Common myeloid progenitor, CD34-positive (primary cell): ENCODE measurements at regions not wholly inside any gene's neighbourhood (a gene's known extent, or its start where the extent isn't known, plus 50 kb on each side); places are given as distances from the start of the nearest gene placed in this dataset.

Experiments used
- CTCF ChIA-PET: fragments of 350-600 bp; sonication (Branson Sonifier 250); formaldehyde crosslinking; loops from one replicate; lab custom pipeline; 2021; ENCODE audit warnings: antibody characterized with exemption; lab: Charles Lee
- POLR2A ChIA-PET: fragments of 350-600 bp; sonication (Branson Sonifier 250); formaldehyde crosslinking; loops from one replicate; lab custom pipeline; 2021; ENCODE audit warnings: antibody characterized with exemption; lab: Charles Lee
- DNase-seq, 3 donors: peaks; one replicate each; pipeline versions ENCODE4 v3.0.0 to v3.0.0-alpha.2; 2013
- H3K27ac ChIP-seq, 2 experiments: 1 replicate in 1 of 2; 2 replicates in 1 of 2; pipeline ENCODE4 v1.7.0; 2013; ENCODE audit warnings: inconsistent platforms in 2 of 2, low read length in 2 of 2, mild to moderate bottlenecking in 2 of 2, low read depth in 1 of 2, moderate library complexity in 1 of 2; ENCODE audit not compliant: severe bottlenecking in 2 of 2, insufficient read depth in 1 of 2, poor library complexity in 1 of 2
- H3K27me3 ChIP-seq, 5 experiments: replicated peaks in 2 of 5; 1 replicate in 3 of 5; 2 replicates in 2 of 5; pipeline versions ENCODE4 v1.6.1 to v1.7.0; 2013; ENCODE audit warnings: low read length in 4 of 5, mild to moderate bottlenecking in 2 of 5, moderate library complexity in 2 of 5, inconsistent platforms in 1 of 5; ENCODE audit not compliant: insufficient read depth in 5 of 5, control insufficient read depth in 4 of 5
- H3K36me3 ChIP-seq, 4 experiments: 1 replicate in 2 of 4; 2 replicates in 2 of 4; pipeline versions ENCODE4 v1.6.1 to v1.7.0; 2013; ENCODE audit warnings: low read length in 3 of 4, control low read depth in 1 of 4, mild to moderate bottlenecking in 1 of 4; ENCODE audit not compliant: control insufficient read depth in 4 of 4, insufficient read depth in 4 of 4
- H3K4me1 ChIP-seq, 4 experiments: 1 replicate in 3 of 4; 2 replicates in 1 of 4; pipeline versions ENCODE4 v1.6.1 to v1.7.1; 2013; ENCODE audit warnings: low read length in 3 of 4, mild to moderate bottlenecking in 3 of 4, control low read depth in 1 of 4, inconsistent platforms in 1 of 4, moderate library complexity in 1 of 4; ENCODE audit not compliant: control insufficient read depth in 4 of 4, insufficient read depth in 4 of 4; ENCODE audit errors: control extremely low read depth in 1 of 4
- H3K4me3 ChIP-seq, 7 experiments: 1 replicate in 4 of 7; 2 replicates in 3 of 7; pipeline versions ENCODE4 v1.5.1 to v1.7.0; 2013; ENCODE audit warnings: mild to moderate bottlenecking in 7 of 7, low read length in 6 of 7, moderate library complexity in 6 of 7, inconsistent platforms in 2 of 7, low read depth in 2 of 7, control low read depth in 1 of 7; ENCODE audit not compliant: insufficient read depth in 4 of 7, control insufficient read depth in 1 of 7; ENCODE audit errors: extremely low read depth in 1 of 7
- H3K9me3 ChIP-seq, 5 experiments: 1 replicate in 4 of 5; 2 replicates in 1 of 5; pipeline versions ENCODE4 v1.6.1 to v1.7.1; 2013; ENCODE audit warnings: low read length in 4 of 5, mild to moderate bottlenecking in 2 of 5, inconsistent platforms in 1 of 5, low read depth in 1 of 5, moderate library complexity in 1 of 5; ENCODE audit not compliant: control insufficient read depth in 4 of 5, insufficient read depth in 2 of 5; ENCODE audit errors: control extremely low read depth in 1 of 5
- WGBS: methylation state at CpG from one replicate; pipeline ENCODE4 v1.1.5; 2013; ENCODE audit not compliant: insufficient coverage; 5-methylcytosine and 5-hydroxymethylcytosine counted together

DNA sequence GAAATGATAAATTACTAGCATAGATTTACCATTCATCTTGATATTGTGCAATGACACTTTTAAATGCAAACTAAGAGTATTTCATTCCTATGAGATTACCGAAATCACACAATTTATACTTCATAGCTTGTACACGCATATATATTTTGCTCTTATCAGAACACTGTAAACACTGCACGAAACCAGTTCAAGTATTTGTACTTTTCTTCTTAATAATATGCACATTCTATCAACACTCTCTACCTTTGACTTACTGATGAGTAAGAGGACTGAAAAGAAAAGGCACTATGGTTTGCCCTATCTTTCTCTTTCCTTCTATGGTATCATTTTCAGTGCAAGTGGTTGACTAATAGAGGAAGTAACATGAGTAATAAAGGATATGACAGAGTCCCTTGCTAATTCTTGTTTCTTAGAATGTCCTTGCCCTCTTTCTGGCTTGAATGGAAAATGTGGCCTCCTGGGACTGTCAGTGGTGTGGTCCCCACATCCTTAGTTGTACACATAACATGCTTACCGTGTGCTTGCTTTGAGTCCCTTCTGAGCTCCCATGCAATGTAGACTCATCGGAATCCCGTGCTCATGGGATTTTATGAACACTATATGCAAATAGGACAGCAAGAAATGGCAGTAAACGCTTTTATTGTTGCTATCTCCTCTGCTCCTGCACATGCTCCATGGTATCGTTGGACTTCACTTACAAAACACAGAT lies 363.5 kb upstream of the TNP1 start:
- ChIA-PET CTCF (interaction anchor here (1.0 to 2.0 kb wide), 3 partner anchors 8 to 57 kb away, joined by 4 to 6 read pairs (median 5); no protein-coding TSS in a partner anchor), POLR2A (no interaction called here)
- H3K4me3 ChIP-seq = peak overlapping the region in 2 of 7 experiments; percentile 29 to 36
- no peaks in the 10 kb centered on the region for H3K36me3 ChIP-seq
- peaks cover 28 to 53% (median 38%) of the 10 kb centered on the region in 4 experiments for H3K4me1 ChIP-seq
- H3K27me3 ChIP-seq = peaks cover 0 to 7% (median 3%) of the 10 kb centered on the region in 5 experiments
- peak; percentile 80 to 93 (median 89) for DNase-seq
- 67% methylated on average over 7 of the region's 8 CpGs for WGBS
- H3K9me3 ChIP-seq = peaks cover 0 to 4% (median 0%) of the 10 kb centered on the region in 5 experiments
- no peak overlapping the region for H3K27ac ChIP-seq

DNA sequence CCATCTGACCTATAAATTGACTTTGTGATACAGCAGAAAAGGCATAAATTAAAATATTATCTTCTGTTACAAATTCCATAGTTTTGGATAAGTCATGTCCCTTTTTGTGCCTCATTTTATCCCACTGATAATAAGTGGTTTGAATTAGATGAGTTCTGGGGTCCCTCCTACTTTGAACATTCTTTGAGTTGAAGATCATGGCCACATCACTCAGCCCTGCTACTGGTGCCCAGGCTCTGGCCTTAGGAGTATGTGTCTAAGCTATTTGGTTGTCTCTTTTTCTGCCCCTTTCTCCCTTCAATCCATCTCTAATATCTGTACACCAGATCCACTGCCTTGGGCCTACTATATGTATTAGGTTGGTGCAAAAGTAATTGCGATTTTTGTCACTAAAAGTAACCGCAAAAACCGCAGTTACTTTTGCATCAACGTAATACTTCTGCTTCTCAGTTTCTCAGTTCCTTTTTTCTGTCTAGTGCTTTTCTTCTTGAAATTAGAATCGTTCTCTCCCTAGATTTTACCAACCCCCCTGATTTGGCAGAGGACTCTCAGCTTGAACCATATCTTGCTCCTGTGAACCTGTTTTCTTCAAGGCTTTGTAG lies 362.5 kb upstream of the TNP1 start:
- H3K4me1 ChIP-seq = peaks cover 31 to 62% (median 42%) of the 10 kb centered on the region in 4 experiments
- H3K9me3 ChIP-seq = peaks cover 0 to 4% (median 0%) of the 10 kb centered on the region in 5 experiments
- peak overlapping the region in 1 of 7 experiments; percentile 19 for H3K4me3 ChIP-seq
- POLR2A ChIA-PET = no interaction called here
- CTCF ChIA-PET = interaction anchor here (0.6 to 2.0 kb wide), 5 partner anchors 9 to 527 kb away, joined by 3 to 6 read pairs (median 4); partner anchors contain the start of gene IGFBP5
- no peak overlapping the region for H3K27ac ChIP-seq
- H3K27me3 ChIP-seq = peaks cover 0 to 7% (median 3%) of the 10 kb centered on the region in 5 experiments
- WGBS = no CpG with 5 or more reads among the region's 5 CpGs
- no peaks in the 10 kb centered on the region for H3K36me3 ChIP-seq
- peak; percentile 89 to 93 (median 92) for DNase-seq

GRCh38 chr2:217220228-217221013 lies 360.6 kb upstream of the TNP1 start:
- WGBS = 100% methylated on average over 2 of the region's 5 CpGs

GRCh38 chr2:217219164-217219520 lies 359.3 kb upstream of the TNP1 start:
- Histone ChIP-seq H3K27me3 (peaks cover 0 to 7% (median 0%) of the 10 kb centered on the region in 5 experiments), H3K27ac (no peak overlapping the region), H3K4me3 (no peak overlapping the region), H3K9me3 (no peaks in the 10 kb centered on the region), H3K4me1 (peaks cover 31 to 61% (median 40%) of the 10 kb centered on the region in 4 experiments), H3K36me3 (no peaks in the 10 kb centered on the region)
- 53% methylated on average over 2 of the region's 2 CpGs for WGBS
- POLR2A ChIA-PET = no interaction called here
- DNase-seq = no peak
- CTCF ChIA-PET = interaction anchor here (0.9 to 1.0 kb wide), 2 partner anchors 14 to 23 kb away, joined by 3 read pairs; no protein-coding TSS in a partner anchor

More at GRCh38 chr2:217220228-217221013, 360.6 kb upstream of the TNP1 start:
- Histone ChIP-seq H3K27ac (no peak overlapping the region), H3K4me1 (peaks cover 31 to 65% (median 42%) of the 10 kb centered on the region in 4 experiments), H3K36me3 (no peaks in the 10 kb centered on the region), H3K27me3 (peaks cover 0 to 7% (median under 1%) of the 10 kb centered on the region in 5 experiments), H3K9me3 (peaks cover 0 to 4% (median 0%) of the 10 kb centered on the region in 5 experiments), H3K4me3 (no peak overlapping the region)
- ChIA-PET CTCF (interaction anchor here (0.6 kb wide), 1 partner anchor 526 kb away, joined by 3 read pairs; no protein-coding TSS in a partner anchor), POLR2A (no interaction called here)
- peak in 2 of 3 donors; percentile 34 to 41 for DNase-seq

DNA sequence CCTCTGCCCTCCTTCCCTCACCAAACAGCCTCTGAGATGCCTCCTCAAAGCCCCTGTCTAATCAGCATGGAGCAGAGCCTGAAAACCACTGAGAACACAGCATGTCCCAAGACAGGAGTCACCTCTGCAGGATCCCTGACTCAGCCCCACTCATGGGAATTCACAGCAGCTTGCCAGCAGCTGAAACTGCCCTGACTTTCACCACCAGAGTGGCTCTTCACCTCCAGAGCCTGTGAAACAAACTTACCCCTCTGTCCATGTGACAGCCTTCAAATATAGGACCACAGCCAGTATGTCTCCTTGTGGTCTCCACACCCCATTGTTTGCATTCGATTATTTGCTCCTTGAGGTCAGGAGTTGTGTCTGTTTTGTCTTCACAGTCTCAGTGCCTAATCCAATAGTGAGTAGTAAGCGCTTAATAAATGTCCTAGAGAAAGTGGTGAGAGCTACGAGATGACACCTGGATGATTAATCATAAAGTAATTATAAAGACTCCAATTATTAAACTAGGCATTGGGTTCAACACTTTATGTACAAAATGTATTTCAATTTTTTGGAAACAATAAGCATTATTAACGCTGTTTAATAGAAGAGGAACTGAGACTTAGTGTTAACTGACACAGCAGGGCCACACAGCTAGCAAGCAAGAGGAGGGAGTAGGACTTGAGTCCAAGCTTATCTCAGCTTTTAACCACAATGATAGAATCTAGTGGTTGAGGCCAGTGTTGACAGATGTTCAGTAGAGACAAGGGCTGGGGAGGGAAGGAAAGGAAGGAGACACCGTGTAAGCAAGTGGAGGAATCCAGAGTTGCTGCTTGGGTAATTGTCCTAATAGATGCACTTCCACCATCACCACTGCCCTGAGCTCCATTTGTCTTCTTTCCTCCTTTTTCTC lies 358.7 kb upstream of the TNP1 start:
- CTCF ChIA-PET = interaction anchor here (0.5 to 1.0 kb wide), 4 partner anchors 11 to 57 kb away, joined by 3 read pairs; no protein-coding TSS in a partner anchor
- DNase-seq = peak; percentile 87 to 97 (median 95)
- whole genome bisulfite sequencing = 0% methylated on average over 1 of the region's 5 CpGs

GRCh38 chr2:217216982-217217381 lies 357.1 kb upstream of the TNP1 start:
- CTCF ChIA-PET = interaction anchor here (1.6 kb wide), 1 partner anchor 11 kb away, joined by 4 read pairs; no protein-coding TSS in a partner anchor
- Histone ChIP-seq H3K4me3 (no peak overlapping the region), H3K4me1 (peaks cover 12 to 39% (median 21%) of the 10 kb centered on the region in 4 experiments), H3K27ac (no peak overlapping the region), H3K9me3 (no peaks in the 10 kb centered on the region), H3K27me3 (peaks cover 0 to 7% (median 0%) of the 10 kb centered on the region in 5 experiments), H3K36me3 (no peaks in the 10 kb centered on the region)
- POLR2A ChIA-PET = no interaction called here
- no peak for DNase-seq
- 100% methylated on average over 1 of the region's 2 CpGs for WGBS

More for the DNA sequence above, 358.7 kb upstream of the TNP1 start:
- Histone ChIP-seq H3K27ac (no peak overlapping the region), H3K27me3 (peaks cover 0 to 7% (median 0%) of the 10 kb centered on the region in 5 experiments), H3K36me3 (no peaks in the 10 kb centered on the region), H3K9me3 (no peaks in the 10 kb centered on the region), H3K4me3 (peak overlapping the region in 1 of 7 experiments; percentile 11), H3K4me1 (peaks cover 26 to 55% (median 35%) of the 10 kb centered on the region in 4 experiments)
- POLR2A ChIA-PET = no interaction called here
